Right lobe of liver (tissue), 4 donors: ENCODE measurements at regions not wholly inside any gene's neighbourhood (a gene's known extent, or its start where the extent isn't known, plus 50 kb on each side); places are given as distances from the start of the nearest gene placed in this dataset.

Source experiments
- POLR2A ChIP-seq: fragments of 450-650 bp; IDR thresholded peaks from one replicate; pipeline ENCODE4 v1.6.1; 2017; ENCODE audit warnings: antibody characterized with exemption, mild to moderate bottlenecking
- TF ChIP-seq, protein P1 (sequence below), 4 donors: fragments of 200-600 bp in 3 of 4; fragments of 450-650 bp in 1 of 4; IDR thresholded peaks; one replicate each; pipeline versions ENCODE4 v1.5.1 to v1.8.0; 2016 to 2022; ENCODE audit warnings: antibody characterized with exemption in 4 of 4, mild to moderate bottlenecking in 2 of 4
- donor health status: DM: no; HTN: no; CAD: no.
- donor health status: DM: no; HTN: no; CAD: no.
- donor health status: DM: no; HTN: yes; CAD: no.

DNA sequence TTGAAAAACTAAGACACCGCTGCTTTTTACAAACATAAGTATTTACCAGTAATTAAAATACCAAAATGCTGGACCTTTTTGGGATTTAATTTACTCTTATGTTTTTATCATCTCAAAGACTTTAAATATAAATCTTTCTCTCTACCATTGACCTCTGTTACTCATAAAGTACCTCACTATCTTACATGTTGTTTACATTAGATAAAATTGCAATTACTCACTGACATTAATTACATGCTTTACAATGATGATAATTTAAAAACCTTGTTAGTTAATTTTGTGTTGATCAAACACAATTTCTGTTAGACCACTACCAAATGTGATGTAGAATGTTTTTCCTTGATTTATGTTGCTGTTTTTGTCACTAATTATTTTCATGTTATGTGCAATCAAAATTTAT, 139.5 kb downstream of the PTH2R start:
- TF ChIP-seq, protein P1, sequence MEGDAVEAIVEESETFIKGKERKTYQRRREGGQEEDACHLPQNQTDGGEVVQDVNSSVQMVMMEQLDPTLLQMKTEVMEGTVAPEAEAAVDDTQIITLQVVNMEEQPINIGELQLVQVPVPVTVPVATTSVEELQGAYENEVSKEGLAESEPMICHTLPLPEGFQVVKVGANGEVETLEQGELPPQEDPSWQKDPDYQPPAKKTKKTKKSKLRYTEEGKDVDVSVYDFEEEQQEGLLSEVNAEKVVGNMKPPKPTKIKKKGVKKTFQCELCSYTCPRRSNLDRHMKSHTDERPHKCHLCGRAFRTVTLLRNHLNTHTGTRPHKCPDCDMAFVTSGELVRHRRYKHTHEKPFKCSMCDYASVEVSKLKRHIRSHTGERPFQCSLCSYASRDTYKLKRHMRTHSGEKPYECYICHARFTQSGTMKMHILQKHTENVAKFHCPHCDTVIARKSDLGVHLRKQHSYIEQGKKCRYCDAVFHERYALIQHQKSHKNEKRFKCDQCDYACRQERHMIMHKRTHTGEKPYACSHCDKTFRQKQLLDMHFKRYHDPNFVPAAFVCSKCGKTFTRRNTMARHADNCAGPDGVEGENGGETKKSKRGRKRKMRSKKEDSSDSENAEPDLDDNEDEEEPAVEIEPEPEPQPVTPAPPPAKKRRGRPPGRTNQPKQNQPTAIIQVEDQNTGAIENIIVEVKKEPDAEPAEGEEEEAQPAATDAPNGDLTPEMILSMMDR (IDR thresholded peaks at IDR 0.05) = no peak
- no peak for TF ChIP-seq POLR2A
